Progenitor cell of endocrine pancreas (in vitro differentiated cells): ENCODE measurements at regions not wholly inside any gene's neighbourhood (a gene's known extent, or its start where the extent isn't known, plus 50 kb on each side); places are given as distances from the start of the nearest gene placed in this dataset.

Experiments
- DNase-seq: peaks from one replicate; pipeline ENCODE4 v3.0.0; 2021; ENCODE audit warnings: low spot score; ENCODE audit not compliant: unreplicated experiment
- H3K27ac Mint-ChIP-seq: 2 replicates; pipeline ENCODE4 v1.8.0; 2021; ENCODE audit warnings: mild to moderate bottlenecking, moderate library complexity, mixed read lengths
- H3K27me3 Mint-ChIP-seq: 2 replicates; pipeline ENCODE4 v1.8.0; 2021; ENCODE audit warnings: mixed read lengths
- H3K36me3 Mint-ChIP-seq: 2 replicates; pipeline ENCODE4 v1.8.0; 2022; ENCODE audit warnings: mixed read lengths; ENCODE audit not compliant: insufficient read depth
- H3K4me1 Mint-ChIP-seq: 2 replicates; pipeline ENCODE4 v1.8.0; 2021; ENCODE audit warnings: low read depth, mixed read lengths
- H3K4me3 Mint-ChIP-seq: 2 replicates; pipeline ENCODE4 v1.8.0; 2021; ENCODE audit warnings: low read depth, mild to moderate bottlenecking, moderate library complexity, mixed read lengths
- H3K9me3 Mint-ChIP-seq: 2 replicates; pipeline ENCODE4 v1.8.0; 2021; ENCODE audit warnings: low read depth, mixed read lengths
- CTCF ChIP-seq: fragments of 200-600 bp; sonication (generic); IDR thresholded peaks from one replicate; pipeline ENCODE4 v1.5.0; 2021; ENCODE audit warnings: antibody characterized with exemption, mild to moderate bottlenecking; ENCODE audit not compliant: unreplicated experiment

- no peaks in the 10 kb centered on the region for H3K36me3 Mint-ChIP-seq
- no peak for TF ChIP-seq CTCF
- peaks cover 3% of the 10 kb centered on the region for H3K9me3 Mint-ChIP-seq
- H3K4me1 Mint-ChIP-seq, result peaks cover 10% of the 10 kb centered on the region
- H3K27me3 Mint-ChIP-seq, result peaks cover 3% of the 10 kb centered on the region
- no peak overlapping the region for H3K27ac Mint-ChIP-seq
- no peak for DNase-seq
- no peak overlapping the region for H3K4me3 Mint-ChIP-seq
Observed at GRCh38 chr20:11094196-11094595, 420.4 kb upstream of the JAG1 start.

- no peak for TF ChIP-seq CTCF
- H3K4me1 Mint-ChIP-seq, result peaks cover 10% of the 10 kb centered on the region
- no peak for DNase-seq
Observed at GRCh38 chr20:11094711-11095110, 420.9 kb upstream of the JAG1 start.

GRCh38 chr20:11098888-11099287, 425.1 kb upstream of the JAG1 start:
- H3K9me3 Mint-ChIP-seq, result peaks cover 17% of the 10 kb centered on the region
- no peak overlapping the region for H3K4me3 Mint-ChIP-seq
- no peak overlapping the region for H3K27ac Mint-ChIP-seq
- H3K4me1 Mint-ChIP-seq, result peaks cover 10% of the 10 kb centered on the region
- peaks cover 3% of the 10 kb centered on the region for H3K27me3 Mint-ChIP-seq
- H3K36me3 Mint-ChIP-seq, result peaks cover 1% of the 10 kb centered on the region
- DNase-seq, result no peak
- no peak for TF ChIP-seq CTCF

More at GRCh38 chr20:11094711-11095110, 420.9 kb upstream of the JAG1 start:
- no peak overlapping the region for H3K4me3 Mint-ChIP-seq
- peaks cover 3% of the 10 kb centered on the region for H3K27me3 Mint-ChIP-seq
- no peaks in the 10 kb centered on the region for H3K36me3 Mint-ChIP-seq
- no peak overlapping the region for H3K27ac Mint-ChIP-seq
- peaks cover 3% of the 10 kb centered on the region for H3K9me3 Mint-ChIP-seq

- H3K4me3 Mint-ChIP-seq, result no peak overlapping the region
- H3K9me3 Mint-ChIP-seq, result peaks cover 17% of the 10 kb centered on the region
- TF ChIP-seq CTCF, result no peak
- peaks cover 1% of the 10 kb centered on the region for H3K36me3 Mint-ChIP-seq
- DNase-seq, result no peak
- H3K4me1 Mint-ChIP-seq, result peaks cover 3% of the 10 kb centered on the region
- H3K27ac Mint-ChIP-seq, result no peak overlapping the region
- peaks cover 3% of the 10 kb centered on the region for H3K27me3 Mint-ChIP-seq
Observed at GRCh38 chr20:11101243-11101642, 427.4 kb upstream of the JAG1 start.

GRCh38 chr20:11101696-11102095, 427.9 kb upstream of the JAG1 start:
- Mint-ChIP-seq H3K9me3 (peaks cover 17% of the 10 kb centered on the region), H3K27me3 (peaks cover 3% of the 10 kb centered on the region), H3K4me3 (no peak overlapping the region), H3K36me3 (peaks cover 1% of the 10 kb centered on the region), H3K4me1 (peaks cover under 1% of the 10 kb centered on the region), H3K27ac (no peak overlapping the region)
- no peak for DNase-seq
- no peak for TF ChIP-seq CTCF
